HG03342 (cell line): ENCODE measurements at regions not wholly inside any gene's neighbourhood (a gene's known extent, or its start where the extent isn't known, plus 50 kb on each side); places are given as distances from the start of the nearest gene placed in this dataset.
A peak's percentile ranks its signal among the peaks of the same experiment; 100 is the strongest.
"Not testable (repeated sequence)": the region's sequence is repeated elsewhere in the genome, so short reads cannot be mapped to it uniquely, and the experiment has no call there.

Experiments
- ATAC-seq: cut with Tn5 transposase; IDR thresholded peaks from one replicate; pipeline ENCODE4 v1.9.1; 2021; ENCODE audit warnings: mild to moderate bottlenecking, moderate library complexity; ENCODE audit not compliant: unreplicated experiment

GRCh38 chr18:67144329-67144728 is 372.2 kb downstream of the DSEL start:
- no peak for ATAC-seq

GRCh38 chr18:67143028-67143427 is 373.5 kb downstream of the DSEL start:
- ATAC-seq: no peak

GRCh38 chr18:67142604-67143003 is 373.9 kb downstream of the DSEL start:
- ATAC-seq: no peak

GRCh38 chr18:67140495-67140894 is 376.0 kb downstream of the DSEL start:
- no peak for ATAC-seq

- ATAC-seq: no peak
These were observed 376.6 kb downstream of the DSEL start for GRCh38 chr18:67139899-67140298.

GRCh38 chr18:67135981-67136380 is 380.5 kb downstream of the DSEL start:
- no peak for ATAC-seq

GRCh38 chr18:67134911-67135310 is 381.6 kb downstream of the DSEL start:
- ATAC-seq: no peak

- ATAC-seq: no peak
These were observed 382.9 kb downstream of the DSEL start for GRCh38 chr18:67133669-67134068.

- no peak for ATAC-seq
These were observed 383.6 kb downstream of the DSEL start for GRCh38 chr18:67132919-67133318.

GRCh38 chr18:67131498-67131897 is 385.0 kb downstream of the DSEL start:
- ATAC-seq: no peak

- not testable (repeated sequence) for ATAC-seq
These were observed 389.8 kb downstream of the DSEL start for GRCh38 chr18:67126751-67127150.

- no peak for ATAC-seq
These were observed 392.6 kb downstream of the DSEL start for GRCh38 chr18:67123901-67124300.

GRCh38 chr18:67117804-67118203 is 398.7 kb downstream of the DSEL start:
- ATAC-seq: no peak

- no peak for ATAC-seq
These were observed 407.0 kb downstream of the DSEL start for GRCh38 chr18:67109535-67109934.

- ATAC-seq: no peak
These were observed 407.6 kb downstream of the DSEL start for GRCh38 chr18:67108894-67109293.

GRCh38 chr18:67104700-67105284 is 411.7 kb downstream of the DSEL start:
- ATAC-seq: peak; percentile 93

GRCh38 chr18:67094123-67094522 is 422.4 kb downstream of the DSEL start:
- no peak for ATAC-seq

GRCh38 chr18:67092141-67092540 is 424.4 kb downstream of the DSEL start:
- ATAC-seq: no peak

GRCh38 chr18:67081482-67082211 is 434.9 kb downstream of the DSEL start:
- ATAC-seq: no peak

GRCh38 chr18:67080601-67081000 is 435.9 kb downstream of the DSEL start:
- no peak for ATAC-seq

GRCh38 chr18:67074309-67074708 is 442.2 kb downstream of the DSEL start:
- ATAC-seq: no peak

- no peak for ATAC-seq
These were observed 443.7 kb downstream of the DSEL start for GRCh38 chr18:67072791-67073190.

GRCh38 chr18:67068608-67069007 is 447.9 kb downstream of the DSEL start:
- no peak for ATAC-seq
